ENCODE measurements at regions not wholly inside any gene's neighbourhood (a gene's known extent, or its start where the extent isn't known, plus 50 kb on each side); places are given as distances from the start of the nearest gene placed in this dataset.
"Not testable (repeated sequence)": the region's sequence is repeated elsewhere in the genome, so short reads cannot be mapped to it uniquely, and the experiment has no call there.

- in situ Hi-C loops (cut with HindIII; ENCODE audit: low pct_unique_long_range_greater_than_20kb, low sequenced_read_pairs), result no loop called here
- DNase-seq (ENCODE audit: low read depth), result no peak
These were observed 50.5 kb upstream of the MAP4K3 start for GRCh38 chr2:39487398-39488250.

- DNase-seq (ENCODE audit: low read depth), result peak; percentile 72
- in situ Hi-C loops (cut with HindIII; ENCODE audit: low pct_unique_long_range_greater_than_20kb, low sequenced_read_pairs), result no loop called here
These were observed 51.4 kb upstream of the MAP4K3 start for GRCh38 chr2:39488450-39488849.

- no peak for DNase-seq (ENCODE audit: low read depth)
- in situ Hi-C loops (cut with HindIII; ENCODE audit: low pct_unique_long_range_greater_than_20kb, low sequenced_read_pairs), result no loop called here
These were observed 53.5 kb upstream of the MAP4K3 start for GRCh38 chr2:39490586-39490985.

GRCh38 chr2:39491653-39492052 is 54.6 kb upstream of the MAP4K3 start:
- in situ Hi-C loops (cut with HindIII; ENCODE audit: low pct_unique_long_range_greater_than_20kb, low sequenced_read_pairs), result no loop called here
- no peak for DNase-seq (ENCODE audit: low read depth)

- peak; percentile 72 for DNase-seq (ENCODE audit: low read depth)
- in situ Hi-C loops (cut with HindIII; ENCODE audit: low pct_unique_long_range_greater_than_20kb, low sequenced_read_pairs), result no loop called here
These were observed 55.1 kb upstream of the MAP4K3 start for GRCh38 chr2:39492095-39492590.

GRCh38 chr2:39492716-39493115 is 55.6 kb upstream of the MAP4K3 start:
- in situ Hi-C loops (cut with HindIII; ENCODE audit: low pct_unique_long_range_greater_than_20kb, low sequenced_read_pairs), result no loop called here
- no peak for DNase-seq (ENCODE audit: low read depth)

- peak; percentile 84 for DNase-seq (ENCODE audit: low read depth)
These were observed 57.7 kb upstream of the MAP4K3 start for GRCh38 chr2:39494784-39495251.

GRCh38 chr2:39497082-39497801 is 60.2 kb upstream of the MAP4K3 start:
- in situ Hi-C loops (cut with HindIII; ENCODE audit: low pct_unique_long_range_greater_than_20kb, low sequenced_read_pairs), result no loop called here

More at GRCh38 chr2:39494784-39495251, 57.7 kb upstream of the MAP4K3 start:
- in situ Hi-C loops (cut with HindIII; ENCODE audit: low pct_unique_long_range_greater_than_20kb, low sequenced_read_pairs), result no loop called here

GRCh38 chr2:39498176-39498575 is 61.1 kb upstream of the MAP4K3 start:
- DNase-seq (ENCODE audit: low read depth); in situ Hi-C loops (cut with HindIII; ENCODE audit: low pct_unique_long_range_greater_than_20kb, low sequenced_read_pairs): not testable (repeated sequence)

More at GRCh38 chr2:39497082-39497801, 60.2 kb upstream of the MAP4K3 start:
- DNase-seq (ENCODE audit: low read depth), result no peak

- in situ Hi-C loops (cut with HindIII; ENCODE audit: low pct_unique_long_range_greater_than_20kb, low sequenced_read_pairs), result no loop called here
- no peak for DNase-seq (ENCODE audit: low read depth)
These were observed 61.7 kb upstream of the MAP4K3 start for GRCh38 chr2:39498786-39499185.

- no peak for DNase-seq (ENCODE audit: low read depth)
- in situ Hi-C loops (cut with HindIII; ENCODE audit: low pct_unique_long_range_greater_than_20kb, low sequenced_read_pairs), result no loop called here
These were observed 62.3 kb upstream of the MAP4K3 start for GRCh38 chr2:39499336-39499735.

GRCh38 chr2:39501412-39501811 is 64.3 kb upstream of the MAP4K3 start:
- no peak for DNase-seq (ENCODE audit: low read depth)
- in situ Hi-C loops (cut with HindIII; ENCODE audit: low pct_unique_long_range_greater_than_20kb, low sequenced_read_pairs), result no loop called here

GRCh38 chr2:39503277-39503676 is 66.2 kb upstream of the MAP4K3 start:
- no peak for DNase-seq (ENCODE audit: low read depth)
- in situ Hi-C loops (cut with HindIII; ENCODE audit: low pct_unique_long_range_greater_than_20kb, low sequenced_read_pairs), result no loop called here

GRCh38 chr2:39504790-39505335 is 67.8 kb upstream of the MAP4K3 start:
- in situ Hi-C loops (cut with HindIII; ENCODE audit: low pct_unique_long_range_greater_than_20kb, low sequenced_read_pairs), result no loop called here

GRCh38 chr2:39506215-39506614 is 69.1 kb upstream of the MAP4K3 start:
- in situ Hi-C loops (cut with HindIII; ENCODE audit: low pct_unique_long_range_greater_than_20kb, low sequenced_read_pairs), result no loop called here

More at GRCh38 chr2:39504790-39505335, 67.8 kb upstream of the MAP4K3 start:
- peak; percentile 63 for DNase-seq (ENCODE audit: low read depth)

GRCh38 chr2:39508198-39508597 is 71.1 kb upstream of the MAP4K3 start:
- DNase-seq (ENCODE audit: low read depth), result peak; percentile 59
- in situ Hi-C loops (cut with HindIII; ENCODE audit: low pct_unique_long_range_greater_than_20kb, low sequenced_read_pairs), result no loop called here

More at GRCh38 chr2:39506215-39506614, 69.1 kb upstream of the MAP4K3 start:
- no peak for DNase-seq (ENCODE audit: low read depth)

GRCh38 chr2:39510140-39510539 is 73.1 kb upstream of the MAP4K3 start:
- DNase-seq (ENCODE audit: low read depth), result no peak
- in situ Hi-C loops (cut with HindIII; ENCODE audit: low pct_unique_long_range_greater_than_20kb, low sequenced_read_pairs), result no loop called here

- in situ Hi-C loops (cut with HindIII; ENCODE audit: low pct_unique_long_range_greater_than_20kb, low sequenced_read_pairs), result no loop called here
These were observed 74.1 kb upstream of the MAP4K3 start for GRCh38 chr2:39511219-39511604.

More at GRCh38 chr2:39511219-39511604, 74.1 kb upstream of the MAP4K3 start:
- DNase-seq (ENCODE audit: low read depth), result no peak

Data from Caki2 (cell line).